ENCODE measurements at regions not wholly inside any gene's neighbourhood (a gene's known extent, or its start where the extent isn't known, plus 50 kb on each side); places are given as distances from the start of the nearest gene placed in this dataset.
"Not testable (repeated sequence)": the region's sequence is repeated elsewhere in the genome, so short reads cannot be mapped to it uniquely, and the experiment has no call there.

GRCh38 chr15:63440756-63441155 lies 59.1 kb upstream of the CA12 start:
- no peak overlapping the region for H3K4me3 ChIP-seq (ENCODE audit: control insufficient read depth, low read depth, low read length)
- no peak for TF ChIP-seq CTCF (conservative IDR thresholded peaks at IDR 0.05; ENCODE audit: control insufficient read depth, insufficient read depth, low read depth, low read length)
- DNase-seq (ENCODE audit: low read depth), result no peak

- TF ChIP-seq CTCF (conservative IDR thresholded peaks at IDR 0.05; ENCODE audit: control insufficient read depth, insufficient read depth, low read depth, low read length), result no peak
- H3K4me3 ChIP-seq (ENCODE audit: control insufficient read depth, low read depth, low read length), result no peak overlapping the region
- DNase-seq (ENCODE audit: low read depth), result no peak
Measured at GRCh38 chr15:63441266-63441665, 59.6 kb upstream of the CA12 start.

- H3K4me3 ChIP-seq (ENCODE audit: control insufficient read depth, low read depth, low read length), result no peak overlapping the region
- TF ChIP-seq CTCF (conservative IDR thresholded peaks at IDR 0.05; ENCODE audit: control insufficient read depth, insufficient read depth, low read depth, low read length), result no peak
- DNase-seq (ENCODE audit: low read depth), result no peak
Measured at GRCh38 chr15:63442080-63442479, 60.4 kb upstream of the CA12 start.

GRCh38 chr15:63444611-63445010 lies 59.8 kb upstream of the USP3 start:
- DNase-seq (ENCODE audit: low read depth), result no peak
- TF ChIP-seq CTCF (conservative IDR thresholded peaks at IDR 0.05; ENCODE audit: control insufficient read depth, insufficient read depth, low read depth, low read length), result no peak
- no peak overlapping the region for H3K4me3 ChIP-seq (ENCODE audit: control insufficient read depth, low read depth, low read length)

GRCh38 chr15:63446255-63446654 lies 58.1 kb upstream of the USP3 start:
- DNase-seq (ENCODE audit: low read depth), result no peak
- no peak overlapping the region for H3K4me3 ChIP-seq (ENCODE audit: control insufficient read depth, low read depth, low read length)
- TF ChIP-seq CTCF (conservative IDR thresholded peaks at IDR 0.05; ENCODE audit: control insufficient read depth, insufficient read depth, low read depth, low read length), result no peak

- no peak overlapping the region for H3K4me3 ChIP-seq (ENCODE audit: control insufficient read depth, low read depth, low read length)
- no peak for TF ChIP-seq CTCF (conservative IDR thresholded peaks at IDR 0.05; ENCODE audit: control insufficient read depth, insufficient read depth, low read depth, low read length)
- DNase-seq (ENCODE audit: low read depth), result no peak
Measured at GRCh38 chr15:63447017-63447676, 57.2 kb upstream of the USP3 start.

GRCh38 chr15:63448266-63448665 lies 56.1 kb upstream of the USP3 start:
- TF ChIP-seq CTCF (conservative IDR thresholded peaks at IDR 0.05; ENCODE audit: control insufficient read depth, insufficient read depth, low read depth, low read length), result no peak
- DNase-seq (ENCODE audit: low read depth), result no peak
- no peak overlapping the region for H3K4me3 ChIP-seq (ENCODE audit: control insufficient read depth, low read depth, low read length)

- H3K4me3 ChIP-seq (ENCODE audit: control insufficient read depth, low read depth, low read length); DNase-seq (ENCODE audit: low read depth): not testable (repeated sequence)
Measured at GRCh38 chr15:63448872-63449555, 55.4 kb upstream of the USP3 start.

All from fibroblast of mammary gland (primary cell).